Epidermal melanocyte (primary cell): ENCODE measurements at regions not wholly inside any gene's neighbourhood (a gene's known extent, or its start where the extent isn't known, plus 50 kb on each side); places are given as distances from the start of the nearest gene placed in this dataset.
"Not testable (repeated sequence)": the region's sequence is repeated elsewhere in the genome, so short reads cannot be mapped to it uniquely, and the experiment has no call there.

Experiments used
- DNase-seq: peaks from one replicate; pipeline ENCODE4 v3.0.0; 2011; ENCODE audit warnings: low spot score; ENCODE audit not compliant: insufficient read length

GRCh38 chr14:105885561-105886320 is 359.4 kb downstream of the TMEM121 start:
- DNase-seq = no peak

- not testable (repeated sequence) for DNase-seq
Measured at GRCh38 chr14:105886791-105887191, 360.4 kb downstream of the TMEM121 start.

GRCh38 chr14:105887692-105888091 is 361.3 kb downstream of the TMEM121 start:
- no peak for DNase-seq

- no peak for DNase-seq
Measured at GRCh38 chr14:105888151-105888550, 361.8 kb downstream of the TMEM121 start.

- DNase-seq = no peak
Measured at GRCh38 chr14:105888784-105889665, 362.6 kb downstream of the TMEM121 start.

DNA sequence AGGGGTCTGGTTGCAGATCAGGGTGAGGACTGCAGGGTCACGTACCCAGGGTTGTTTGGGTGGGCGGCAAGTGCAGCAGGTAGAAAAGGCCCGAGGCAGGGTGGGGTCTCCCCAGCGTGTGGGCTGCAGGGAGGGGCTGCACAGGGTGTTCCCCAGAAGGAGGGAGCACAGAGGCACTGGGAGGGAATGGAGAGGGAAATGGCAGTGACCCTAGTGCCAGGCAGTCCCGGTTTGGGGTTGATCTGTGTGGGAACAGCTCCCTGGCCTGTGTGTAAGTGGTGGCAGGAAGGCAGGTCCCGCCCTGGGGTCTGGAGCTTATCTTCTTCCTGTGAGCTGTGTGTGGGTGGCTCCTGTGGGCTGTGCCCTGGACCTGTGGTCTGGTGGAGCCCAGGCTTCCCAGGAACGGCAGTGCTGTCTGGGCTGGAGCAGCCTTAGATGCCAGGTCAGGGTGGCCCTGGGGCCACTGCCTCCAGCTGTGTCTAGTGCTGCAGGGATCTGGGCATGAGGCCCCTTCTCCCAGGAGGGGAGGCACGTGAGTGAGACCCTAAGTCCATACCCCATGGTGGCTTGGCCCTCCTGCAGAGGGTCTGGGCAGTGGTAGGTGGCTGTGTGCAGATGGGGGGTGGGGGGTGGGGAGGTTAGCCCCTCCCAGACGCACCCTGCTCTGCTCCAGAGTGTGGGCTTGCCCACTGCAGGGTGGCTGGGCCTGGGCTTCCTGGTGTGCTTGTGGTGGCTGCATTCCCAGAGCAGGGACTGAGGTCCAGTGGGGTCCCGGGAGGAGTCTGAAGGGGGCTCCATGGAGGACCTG is 363.5 kb downstream of the TMEM121 start:
- no peak for DNase-seq

DNA sequence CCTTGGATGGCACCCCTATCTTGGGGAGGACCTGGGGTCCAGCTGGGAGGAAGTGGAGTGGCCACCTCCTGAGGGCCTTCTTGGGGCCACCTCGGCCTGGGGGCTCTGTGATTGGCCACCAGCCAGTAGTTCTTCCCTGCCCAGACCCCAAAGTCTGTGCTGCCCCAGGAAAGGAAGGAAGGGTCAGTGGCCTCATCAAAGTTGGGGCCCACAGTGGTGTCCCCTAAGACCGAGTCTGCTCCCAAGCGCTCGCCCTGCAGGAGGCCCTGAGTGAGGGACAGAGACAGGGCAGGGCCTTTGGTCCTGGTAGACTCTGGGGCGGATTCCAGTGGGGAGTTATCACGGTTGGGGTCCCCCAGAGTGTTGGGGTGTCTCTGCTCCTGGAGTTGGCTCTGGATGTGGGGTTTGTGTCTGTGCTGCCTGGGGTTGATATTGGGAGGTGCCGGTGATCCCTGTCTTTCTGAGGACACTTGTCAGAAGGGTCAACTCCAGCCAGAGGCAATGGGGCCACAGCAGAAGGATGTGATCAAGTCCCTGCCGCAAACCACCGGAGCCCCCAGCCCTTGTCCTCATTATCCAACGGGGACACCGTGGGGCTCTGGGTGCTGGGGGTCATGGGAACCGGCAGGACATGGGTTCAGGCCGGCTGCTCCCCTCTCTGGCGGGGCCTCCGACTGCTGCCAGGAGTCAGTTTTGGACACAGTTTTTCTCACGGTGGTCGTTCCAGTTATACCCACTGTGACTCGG is 364.3 kb downstream of the TMEM121 start:
- DNase-seq = no peak

DNA sequence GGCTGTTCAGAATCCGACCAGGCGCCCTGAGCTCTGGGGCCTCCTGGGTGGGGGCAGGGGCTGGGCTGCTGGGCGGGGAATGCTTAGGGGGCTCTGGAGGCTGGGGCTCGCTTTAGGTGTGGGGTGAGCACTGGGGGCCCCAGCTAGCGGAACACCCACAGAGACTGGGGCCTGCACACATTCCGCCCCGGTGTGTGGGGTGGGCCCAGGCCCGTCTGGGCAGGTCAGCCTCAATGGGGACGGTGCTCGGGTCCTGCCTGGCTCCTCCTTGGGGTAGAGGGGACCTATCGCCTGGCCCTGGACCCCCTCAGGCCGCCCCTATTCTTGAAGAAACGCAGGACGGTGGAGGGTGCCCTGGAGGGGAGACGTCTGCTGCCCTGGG is 364.8 kb downstream of the TMEM121 start:
- no peak for DNase-seq

DNA sequence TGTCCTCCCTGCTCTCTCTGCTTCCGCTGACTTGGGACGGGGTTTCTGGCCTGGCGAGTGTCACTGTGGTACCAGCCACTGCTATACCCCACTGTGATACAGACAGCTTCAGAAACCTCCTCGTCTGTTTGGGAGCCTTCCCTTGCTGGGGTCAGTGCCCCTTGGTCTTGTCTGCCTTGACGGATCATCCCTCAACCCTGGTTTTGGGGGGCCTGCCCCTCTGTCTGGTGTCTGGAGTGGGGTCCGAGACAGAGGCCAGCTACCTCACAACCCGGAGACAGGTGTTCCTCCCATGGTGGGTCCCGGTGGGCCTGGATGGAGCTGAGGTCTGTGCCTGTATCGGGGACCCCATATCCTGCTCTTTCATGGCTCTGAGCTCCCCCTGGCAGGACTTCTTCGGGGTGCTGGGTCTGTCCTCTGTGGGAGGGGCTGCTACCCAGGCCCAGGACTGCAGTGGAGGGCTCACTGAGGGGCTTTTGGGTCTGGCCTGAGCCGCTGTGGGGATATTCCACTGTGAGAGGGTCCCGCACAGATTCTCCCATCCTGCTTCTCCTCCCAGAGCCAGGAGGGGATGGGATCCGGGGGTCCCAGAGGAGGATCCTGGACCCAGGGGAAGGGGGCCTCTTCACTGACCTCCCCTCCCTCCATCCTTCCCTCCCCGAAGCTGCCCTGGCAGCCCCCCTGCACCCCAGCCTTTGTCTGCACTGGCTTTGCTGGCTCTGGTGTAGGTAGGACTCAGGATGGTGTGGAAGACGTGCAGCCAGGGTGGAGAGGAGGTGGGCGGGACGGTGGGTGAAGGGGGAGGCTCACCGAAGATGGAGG is 365.5 kb downstream of the TMEM121 start:
- no peak for DNase-seq

GRCh38 chr14:105892453-105893441 is 366.4 kb downstream of the TMEM121 start:
- DNase-seq = not testable (repeated sequence)

- not testable (repeated sequence) for DNase-seq
Measured at GRCh38 chr14:105893686-105894085, 367.3 kb downstream of the TMEM121 start.

DNA sequence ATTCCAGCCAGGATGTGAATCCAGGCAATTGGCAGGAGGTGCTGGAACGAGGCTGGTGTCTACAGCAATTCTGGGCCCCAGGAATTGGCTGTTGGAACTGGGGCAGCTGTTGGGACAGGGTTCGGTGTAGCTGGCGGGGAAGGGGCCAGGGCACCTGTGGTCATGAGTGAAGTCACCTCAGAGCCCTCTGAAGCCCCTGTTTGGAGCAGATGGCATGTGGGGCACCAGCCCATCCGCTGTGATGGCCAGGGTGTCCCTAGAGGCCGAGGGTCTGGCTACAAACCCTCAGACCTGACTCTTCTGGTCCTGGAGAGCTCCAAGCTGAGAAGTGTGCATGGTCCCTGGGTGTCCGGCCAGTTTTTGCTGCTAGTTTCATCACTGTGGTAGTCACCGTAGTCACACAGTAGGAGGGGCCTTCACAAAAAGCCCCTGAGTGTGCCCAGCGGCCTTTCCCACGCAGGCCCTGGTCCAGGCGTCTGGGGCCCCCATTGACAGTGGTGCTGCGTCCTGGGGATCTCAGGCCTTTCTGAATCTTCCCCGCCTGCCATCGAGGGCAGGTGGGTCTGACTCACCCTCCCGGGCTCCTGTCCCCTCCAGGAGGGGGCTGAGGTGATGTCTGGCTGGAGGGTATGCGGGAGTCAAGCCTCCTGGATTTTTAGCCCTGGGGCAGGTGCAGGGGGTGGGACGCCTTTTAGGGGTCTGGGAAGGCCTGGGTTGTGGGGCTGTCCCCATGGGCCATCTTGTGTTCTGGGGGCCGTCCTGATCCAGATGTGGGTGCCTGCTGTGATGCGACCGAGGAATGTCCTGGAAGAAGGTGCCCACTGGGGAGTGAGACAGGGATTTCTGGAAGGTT is 368.0 kb downstream of the TMEM121 start:
- no peak for DNase-seq

- no peak for DNase-seq
Measured at GRCh38 chr14:105894978-105895881, 368.8 kb downstream of the TMEM121 start.

DNA sequence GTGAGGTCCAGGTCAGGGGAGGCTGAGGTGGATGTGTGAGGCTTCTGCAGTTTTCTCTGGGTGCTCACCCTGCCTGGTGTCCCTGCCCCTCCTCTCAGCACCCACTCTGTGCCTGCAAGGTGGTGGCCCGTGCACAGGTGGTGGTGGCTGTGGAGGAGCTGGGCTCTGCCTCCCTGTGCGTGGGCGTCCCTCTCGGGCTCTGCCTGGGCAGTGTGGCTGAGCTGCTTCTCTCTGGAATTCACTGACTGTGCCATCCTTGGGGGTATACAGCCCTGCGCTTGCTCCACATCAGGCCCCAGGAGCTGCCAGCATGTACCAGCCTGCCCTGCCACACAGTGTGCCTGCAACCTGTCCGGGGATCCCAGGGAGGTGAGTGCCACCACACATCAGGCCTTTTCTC is 369.8 kb downstream of the TMEM121 start:
- DNase-seq = not testable (repeated sequence)

- not testable (repeated sequence) for DNase-seq
Measured at GRCh38 chr14:105896961-105897724, 370.8 kb downstream of the TMEM121 start.

DNA sequence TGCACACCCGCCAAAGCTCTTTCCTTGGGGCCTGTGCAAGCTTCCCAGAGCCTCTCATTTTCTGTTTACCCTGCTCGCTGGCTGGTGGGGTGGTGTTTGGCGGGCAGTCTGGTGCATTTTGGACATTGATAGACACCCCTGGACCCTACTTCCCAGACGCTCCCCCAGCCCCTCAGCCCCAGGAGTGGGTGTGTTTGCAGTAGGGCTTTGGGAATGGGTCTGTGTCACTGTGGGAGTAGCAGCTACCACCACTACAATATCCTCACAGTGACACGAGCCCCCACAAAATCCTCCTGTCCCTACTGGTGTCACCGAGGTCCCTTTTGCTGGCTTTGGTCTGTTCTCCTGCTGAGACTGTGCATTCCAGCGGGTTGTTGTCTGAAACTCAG is 371.3 kb downstream of the TMEM121 start:
- no peak for DNase-seq
